AG04450 (cell line): ENCODE measurements at regions not wholly inside any gene's neighbourhood (a gene's known extent, or its start where the extent isn't known, plus 50 kb on each side); places are given as distances from the start of the nearest gene placed in this dataset.

ENCODE experiments used
- CTCF ChIA-PET: fragments of 300-600, 350-600 bp; formaldehyde crosslinking; extraction: SDS; loops from one replicate; lab custom pipeline; 2022; ENCODE audit warnings: antibody characterized with exemption, inconsistent platforms; lab: Charles Lee
- POLR2A ChIA-PET: fragments of 350-600 bp; formaldehyde crosslinking; extraction: SDS; loops from one replicate; lab custom pipeline; 2021; ENCODE audit warnings: antibody characterized with exemption, inconsistent platforms; lab: Yijun Ruan, JAX
- DNase-seq: peaks from one replicate; pipeline ENCODE4 v3.0.0-alpha.2; 2011; ENCODE audit warnings: low read depth, low spot score
- H3K27ac ChIP-seq: one replicate; pipeline ENCODE4 v1.5.1; 2012; ENCODE audit warnings: low read depth, low read length, control low read depth
- H3K27me3 ChIP-seq: one replicate; pipeline ENCODE4 v1.6.0; 2012; ENCODE audit warnings: low read length; ENCODE audit not compliant: control insufficient read depth, insufficient read depth
- H3K4me3 ChIP-seq: 2 replicates; pipeline ENCODE4 v1.5.1; 2011; ENCODE audit warnings: mild to moderate bottlenecking, low read depth, low read length, control low read depth
- H3K9me3 ChIP-seq: 2 replicates; pipeline ENCODE4 v1.5.1; 2012; ENCODE audit warnings: low read length; ENCODE audit not compliant: control insufficient read depth, insufficient read depth
- TF ChIP-seq, protein P1 (sequence below): IDR thresholded peaks from 2 replicates; pipeline ENCODE4 v1.5.1; 2011; ENCODE audit warnings: low read depth, low read length, control low read depth, inconsistent platforms

DNA sequence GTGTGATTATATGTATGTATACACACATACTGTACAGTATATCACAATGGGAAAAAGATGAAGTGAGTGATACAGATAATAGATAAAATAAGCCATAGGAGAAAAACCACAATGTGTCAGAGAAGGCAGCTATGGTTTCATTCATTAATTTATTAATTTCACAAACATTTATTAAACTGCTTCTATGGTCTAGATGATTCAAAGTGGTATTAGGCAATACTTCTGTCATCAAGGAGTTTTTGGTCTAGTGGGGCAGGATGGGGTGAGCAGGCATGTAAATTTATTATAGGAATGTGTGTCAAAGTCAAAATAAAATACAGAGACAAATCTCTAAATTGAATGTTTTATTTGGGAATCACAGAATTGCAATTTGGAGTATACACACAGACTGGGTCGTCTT is 65.2 kb upstream of the ANKEF1 start:
- H3K4me3 ChIP-seq = no peak overlapping the region
- CTCF ChIA-PET = interaction anchor here (1.3 to 1.4 kb wide), 2 partner anchors 8 to 121 kb away, joined by 3 to 4 read pairs; no protein-coding TSS in a partner anchor
- no peak for DNase-seq

DNA sequence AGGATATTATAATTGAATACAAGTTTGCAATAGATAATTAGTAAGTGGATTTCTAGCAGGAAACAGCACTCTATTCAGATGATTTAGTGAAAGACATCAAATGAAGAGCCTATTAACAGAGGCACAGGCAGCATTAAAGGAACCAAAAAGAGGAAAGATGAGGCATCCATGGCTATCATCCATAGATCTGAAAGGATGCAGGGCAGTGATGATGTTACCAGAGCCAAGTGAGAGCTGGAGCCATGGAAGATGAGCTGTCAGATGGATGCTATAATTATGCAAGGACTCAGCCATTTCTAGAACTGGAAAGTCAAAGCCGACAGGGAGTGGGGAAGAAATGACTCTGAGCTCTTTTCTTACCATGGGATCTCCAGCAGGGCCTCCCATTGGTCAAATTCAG is 66.8 kb upstream of the ANKEF1 start:
- Histone ChIP-seq H3K4me3 (no peak overlapping the region), H3K27me3 (no peaks in the 10 kb centered on the region), H3K27ac (no peak overlapping the region), H3K9me3 (no peaks in the 10 kb centered on the region)
- ChIA-PET POLR2A (no interaction called here), CTCF (interaction anchor here (2.0 kb wide), 1 partner anchor 10 kb away, joined by 8 read pairs; no protein-coding TSS in a partner anchor)
- TF ChIP-seq, protein P1, sequence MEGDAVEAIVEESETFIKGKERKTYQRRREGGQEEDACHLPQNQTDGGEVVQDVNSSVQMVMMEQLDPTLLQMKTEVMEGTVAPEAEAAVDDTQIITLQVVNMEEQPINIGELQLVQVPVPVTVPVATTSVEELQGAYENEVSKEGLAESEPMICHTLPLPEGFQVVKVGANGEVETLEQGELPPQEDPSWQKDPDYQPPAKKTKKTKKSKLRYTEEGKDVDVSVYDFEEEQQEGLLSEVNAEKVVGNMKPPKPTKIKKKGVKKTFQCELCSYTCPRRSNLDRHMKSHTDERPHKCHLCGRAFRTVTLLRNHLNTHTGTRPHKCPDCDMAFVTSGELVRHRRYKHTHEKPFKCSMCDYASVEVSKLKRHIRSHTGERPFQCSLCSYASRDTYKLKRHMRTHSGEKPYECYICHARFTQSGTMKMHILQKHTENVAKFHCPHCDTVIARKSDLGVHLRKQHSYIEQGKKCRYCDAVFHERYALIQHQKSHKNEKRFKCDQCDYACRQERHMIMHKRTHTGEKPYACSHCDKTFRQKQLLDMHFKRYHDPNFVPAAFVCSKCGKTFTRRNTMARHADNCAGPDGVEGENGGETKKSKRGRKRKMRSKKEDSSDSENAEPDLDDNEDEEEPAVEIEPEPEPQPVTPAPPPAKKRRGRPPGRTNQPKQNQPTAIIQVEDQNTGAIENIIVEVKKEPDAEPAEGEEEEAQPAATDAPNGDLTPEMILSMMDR = no peak
- DNase-seq = no peak

More for the DNA sequence above, 65.2 kb upstream of the ANKEF1 start:
- no peaks in the 10 kb centered on the region for H3K27me3 ChIP-seq
- POLR2A ChIA-PET = no interaction called here
- no peak overlapping the region for H3K27ac ChIP-seq
- TF ChIP-seq, protein P1 = no peak
- H3K9me3 ChIP-seq = no peaks in the 10 kb centered on the region

DNA sequence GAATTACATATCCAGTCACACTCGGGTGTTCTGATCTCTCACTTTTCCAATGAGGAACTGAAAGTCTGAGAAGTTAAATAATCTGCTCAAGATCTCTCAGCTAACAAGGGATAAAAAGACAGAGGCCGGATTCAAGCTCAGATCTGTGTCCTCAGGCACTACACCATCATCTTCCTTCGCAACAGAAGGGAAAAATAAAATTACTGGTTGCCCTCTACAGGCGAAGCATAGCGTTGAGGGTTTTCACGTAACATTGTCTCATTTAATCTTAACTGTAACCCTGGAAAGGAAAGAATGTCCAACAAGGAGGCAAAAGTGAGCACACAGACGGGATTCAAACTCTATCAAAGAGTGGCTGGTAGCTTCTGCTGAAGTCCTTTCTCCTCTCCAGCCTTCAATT is 67.8 kb upstream of the ANKEF1 start:
- ChIA-PET CTCF (interaction anchor here (1.4 to 2.0 kb wide), 2 partner anchors 11 to 350 kb away, joined by 8 read pairs; no protein-coding TSS in a partner anchor), POLR2A (no interaction called here)
- Histone ChIP-seq H3K27me3 (no peaks in the 10 kb centered on the region), H3K27ac (no peak overlapping the region), H3K9me3 (no peaks in the 10 kb centered on the region), H3K4me3 (no peak overlapping the region)
- no peak for DNase-seq
- TF ChIP-seq, protein P1 = peak; percentile 35; the same call in 1 of the 2 replicates

- no peaks in the 10 kb centered on the region for H3K27me3 ChIP-seq
- no peak for DNase-seq
- no peaks in the 10 kb centered on the region for H3K9me3 ChIP-seq
- H3K27ac ChIP-seq = no peak overlapping the region
- POLR2A ChIA-PET = no interaction called here
- H3K4me3 ChIP-seq = no peak overlapping the region
- TF ChIP-seq, protein P1 = no peak
- CTCF ChIA-PET = no interaction called here
Measured at GRCh38 chr20:9963029-9963428, 71.8 kb upstream of the ANKEF1 start.

DNA sequence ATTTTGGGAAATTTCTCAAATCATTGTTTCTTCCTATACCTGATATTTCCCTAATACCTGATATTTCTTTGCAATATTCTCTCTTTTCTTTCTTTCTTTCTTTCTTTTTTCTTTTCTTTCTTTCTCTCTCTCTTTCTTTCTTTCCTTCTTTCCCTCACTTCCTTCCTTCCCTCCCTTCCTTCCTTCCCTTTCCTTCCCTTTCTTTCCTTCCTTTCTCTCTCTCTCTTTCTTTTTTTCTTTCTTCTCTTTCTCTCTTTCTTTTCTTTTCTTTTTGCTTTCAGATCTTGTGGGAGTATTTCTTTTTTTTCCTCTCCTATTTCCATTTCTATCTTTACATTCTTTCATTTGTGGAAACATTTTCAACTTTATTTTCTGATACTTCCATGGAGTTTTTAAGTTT is 76.1 kb upstream of the ANKEF1 start:
- CTCF ChIA-PET = interaction anchor here (2.7 kb wide), 1 partner anchor 20 kb away, joined by 14 read pairs; no protein-coding TSS in a partner anchor
- Histone ChIP-seq H3K9me3 (no peaks in the 10 kb centered on the region; the same call in 1 of the 2 replicates), H3K27ac (no peak overlapping the region), H3K27me3 (no peaks in the 10 kb centered on the region), H3K4me3 (no peak overlapping the region)
- POLR2A ChIA-PET = no interaction called here
- no peak for DNase-seq
- TF ChIP-seq, protein P1 = no peak
